Endodermal cell (in vitro differentiated cells): ENCODE measurements at regions not wholly inside any gene's neighbourhood (a gene's known extent, or its start where the extent isn't known, plus 50 kb on each side); places are given as distances from the start of the nearest gene placed in this dataset.

Experiments
- DNase-seq: peaks from one replicate; pipeline ENCODE4 v3.0.0-alpha.2; 2017
- H3K27ac ChIP-seq: 2 replicates; pipeline ENCODE4 v1.5.1; 2013; ENCODE audit warnings: mild to moderate bottlenecking, low read depth, low read length, moderate library complexity
- H3K27me3 ChIP-seq: 2 replicates; pipeline ENCODE4 v1.6.1; 2013; ENCODE audit warnings: mild to moderate bottlenecking, low read length, moderate library complexity; ENCODE audit not compliant: insufficient read depth, control insufficient read depth, poor library complexity, severe bottlenecking
- H3K36me3 ChIP-seq: 2 replicates; pipeline ENCODE4 v1.7.0; 2013; ENCODE audit warnings: mild to moderate bottlenecking, low read length, moderate library complexity; ENCODE audit not compliant: control insufficient read depth, insufficient read depth
- H3K4me1 ChIP-seq: one replicate; pipeline ENCODE4 v1.7.0; 2013; ENCODE audit warnings: low read length; ENCODE audit not compliant: control insufficient read depth, insufficient read depth
- H3K4me3 ChIP-seq: 2 replicates; pipeline ENCODE4 v1.5.1; 2013; ENCODE audit warnings: mild to moderate bottlenecking, low read length, moderate library complexity
- H3K9ac ChIP-seq: 2 replicates; pipeline ENCODE4 v1.6.1; 2013; ENCODE audit warnings: mild to moderate bottlenecking, low read length, moderate library complexity; ENCODE audit not compliant: poor library complexity, severe bottlenecking; ENCODE audit errors: extremely low read depth
- H3K9me3 ChIP-seq: 2 replicates; pipeline ENCODE4 v1.6.1; 2013; ENCODE audit warnings: mild to moderate bottlenecking, low read length, moderate library complexity; ENCODE audit not compliant: control insufficient read depth
- H3K27ac Mint-ChIP-seq: 2 replicates; pipeline ENCODE4 v1.8.0; 2020; ENCODE audit warnings: mixed read lengths
- H3K27me3 Mint-ChIP-seq: 2 replicates; pipeline ENCODE4 v1.8.0; 2021; ENCODE audit warnings: mild to moderate bottlenecking, mixed read lengths; ENCODE audit not compliant: insufficient read depth
- H3K36me3 Mint-ChIP-seq: 2 replicates; pipeline ENCODE4 v1.8.0; 2020; ENCODE audit warnings: low read depth, mixed read lengths
- H3K4me1 Mint-ChIP-seq: 2 replicates; pipeline ENCODE4 v1.8.0; 2020; ENCODE audit warnings: mixed read lengths
- H3K4me3 Mint-ChIP-seq: 2 replicates; pipeline ENCODE4 v1.8.0; 2020; ENCODE audit warnings: mild to moderate bottlenecking, moderate library complexity, mixed read lengths
- H3K9me3 Mint-ChIP-seq: 2 replicates; pipeline ENCODE4 v1.8.0; 2020; ENCODE audit warnings: mild to moderate bottlenecking, mixed read lengths
- WGBS, 2 experiments: methylation state at CpG; one replicate each; pipeline versions ENCODE4 v1.1.5 to v1.1.7; 2013; ENCODE audit warnings: missing lambda C conversion rate in 2 of 2, mixed read lengths in 1 of 2; ENCODE audit not compliant: insufficient coverage in 1 of 2, insufficient read length in 1 of 2; 5-methylcytosine and 5-hydroxymethylcytosine counted together
- TF ChIP-seq, protein P1 (sequence below): fragments of 200-600 bp; sonication (generic); conservative IDR thresholded peaks from 2 replicates; pipeline ENCODE4 v1.5.0; 2021; ENCODE audit warnings: antibody characterized with exemption, mild to moderate bottlenecking

DNA sequence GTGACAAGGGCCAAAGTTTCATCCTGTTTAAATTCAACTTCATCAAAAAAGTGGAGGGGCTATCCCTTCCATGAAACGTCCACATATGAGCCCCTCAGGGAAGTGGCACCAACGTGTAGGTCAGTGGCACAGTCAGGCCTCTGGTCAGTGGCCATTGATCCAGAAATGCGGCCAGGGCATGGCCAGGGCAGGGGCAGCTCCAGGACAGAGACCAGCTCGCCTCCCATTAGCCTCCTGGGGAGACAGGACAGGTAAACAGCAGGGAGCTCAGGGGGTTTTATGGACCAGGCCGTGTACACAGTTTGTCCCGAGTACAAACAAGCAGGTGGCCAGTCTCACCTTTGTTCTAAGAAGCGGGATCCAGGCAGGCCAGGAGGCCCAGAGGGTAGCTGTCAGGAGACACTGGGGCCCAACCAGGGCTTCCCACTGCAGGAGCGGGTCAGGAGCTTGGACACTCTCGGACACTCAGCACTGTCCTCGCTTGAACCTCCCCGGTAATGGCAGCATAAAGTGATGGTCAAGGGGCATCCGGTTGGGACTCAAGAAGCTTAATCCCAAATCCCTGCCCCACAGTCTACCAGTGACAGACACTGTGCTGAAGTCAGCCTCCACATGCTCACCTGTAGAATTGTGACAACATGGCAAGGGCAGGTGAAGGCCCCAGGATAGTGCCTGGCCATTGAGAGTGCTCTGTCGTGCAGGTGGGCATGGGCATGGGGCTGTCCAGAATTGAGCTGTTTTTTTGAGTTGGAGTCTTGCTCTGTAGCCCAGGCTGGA, 144.1 kb upstream of the ERRFI1 start:
- H3K4me3 ChIP-seq: no peak overlapping the region
- WGBS, 2 experiments: 79 to 88% methylated on average over 8 to 13 of the region's 13 CpGs

DNA sequence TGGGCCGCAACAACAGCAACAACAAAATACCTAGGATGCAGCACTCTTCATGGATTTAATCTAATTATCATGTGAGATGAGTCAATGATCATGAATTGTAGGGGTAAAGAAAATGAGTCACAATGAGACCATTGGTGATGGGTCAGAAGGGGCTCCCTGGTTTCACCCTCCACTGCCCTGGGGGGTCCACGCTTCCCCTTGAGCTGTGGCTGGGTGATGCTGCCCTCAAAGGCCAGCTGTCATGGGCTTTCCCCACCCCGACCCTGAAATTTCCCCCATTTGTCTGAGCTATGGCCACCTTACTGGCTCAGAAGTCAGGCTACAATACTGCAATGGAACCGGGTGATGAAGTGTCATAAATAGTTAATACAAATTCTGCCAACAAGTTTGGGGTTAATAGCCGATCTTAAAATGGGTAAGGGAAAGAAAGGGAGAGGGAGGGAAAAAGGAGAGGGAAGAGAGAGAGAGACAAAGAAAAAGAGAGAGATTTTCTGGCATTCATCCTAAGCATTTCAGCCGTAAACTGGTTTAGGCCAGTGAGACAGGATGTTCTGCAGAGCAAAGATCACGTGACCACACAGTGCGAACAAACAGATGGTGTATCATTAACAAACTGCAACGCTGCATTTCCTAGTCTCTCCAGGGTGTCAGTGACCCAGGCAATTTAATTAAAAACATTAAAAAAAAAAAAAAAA, 143.4 kb upstream of the ERRFI1 start:
- Histone ChIP-seq H3K36me3 (no peaks in the 10 kb centered on the region), H3K27ac (peak overlapping the region; percentile 36), H3K4me3 (no peak overlapping the region), H3K9ac (peak overlapping the region; percentile 13), H3K4me1 (peaks cover 13% of the 10 kb centered on the region), H3K9me3 (no peaks in the 10 kb centered on the region), H3K27me3 (no peaks in the 10 kb centered on the region)
- WGBS, 2 experiments: 82% methylated on average over 8 to 9 of the region's 9 CpGs
- peaks cover 30% of the 10 kb centered on the region for H3K4me1 Mint-ChIP-seq
- TF ChIP-seq, protein P1, sequence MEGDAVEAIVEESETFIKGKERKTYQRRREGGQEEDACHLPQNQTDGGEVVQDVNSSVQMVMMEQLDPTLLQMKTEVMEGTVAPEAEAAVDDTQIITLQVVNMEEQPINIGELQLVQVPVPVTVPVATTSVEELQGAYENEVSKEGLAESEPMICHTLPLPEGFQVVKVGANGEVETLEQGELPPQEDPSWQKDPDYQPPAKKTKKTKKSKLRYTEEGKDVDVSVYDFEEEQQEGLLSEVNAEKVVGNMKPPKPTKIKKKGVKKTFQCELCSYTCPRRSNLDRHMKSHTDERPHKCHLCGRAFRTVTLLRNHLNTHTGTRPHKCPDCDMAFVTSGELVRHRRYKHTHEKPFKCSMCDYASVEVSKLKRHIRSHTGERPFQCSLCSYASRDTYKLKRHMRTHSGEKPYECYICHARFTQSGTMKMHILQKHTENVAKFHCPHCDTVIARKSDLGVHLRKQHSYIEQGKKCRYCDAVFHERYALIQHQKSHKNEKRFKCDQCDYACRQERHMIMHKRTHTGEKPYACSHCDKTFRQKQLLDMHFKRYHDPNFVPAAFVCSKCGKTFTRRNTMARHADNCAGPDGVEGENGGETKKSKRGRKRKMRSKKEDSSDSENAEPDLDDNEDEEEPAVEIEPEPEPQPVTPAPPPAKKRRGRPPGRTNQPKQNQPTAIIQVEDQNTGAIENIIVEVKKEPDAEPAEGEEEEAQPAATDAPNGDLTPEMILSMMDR: no peak
- H3K9me3 Mint-ChIP-seq: peaks cover 4% of the 10 kb centered on the region
- no peaks in the 10 kb centered on the region for H3K36me3 Mint-ChIP-seq
- peak overlapping the region; percentile 92 for H3K27ac Mint-ChIP-seq
- DNase-seq: no peak
- no peaks in the 10 kb centered on the region for H3K27me3 Mint-ChIP-seq
- H3K4me3 Mint-ChIP-seq: peak overlapping the region; percentile 4

More for the DNA sequence above, 144.1 kb upstream of the ERRFI1 start:
- Histone ChIP-seq H3K27me3 (no peaks in the 10 kb centered on the region), H3K4me1 (peaks cover 13% of the 10 kb centered on the region), H3K27ac (no peak overlapping the region), H3K9ac (no peak overlapping the region), H3K9me3 (no peaks in the 10 kb centered on the region), H3K36me3 (no peaks in the 10 kb centered on the region)
- TF ChIP-seq, protein P1: no peak
- Mint-ChIP-seq H3K9me3 (peaks cover 3% of the 10 kb centered on the region), H3K4me1 (peaks cover 30% of the 10 kb centered on the region), H3K27me3 (no peaks in the 10 kb centered on the region), H3K27ac (peak overlapping the region; percentile 92), H3K36me3 (no peaks in the 10 kb centered on the region), H3K4me3 (no peak overlapping the region)
- peak; percentile 56 for DNase-seq

DNA sequence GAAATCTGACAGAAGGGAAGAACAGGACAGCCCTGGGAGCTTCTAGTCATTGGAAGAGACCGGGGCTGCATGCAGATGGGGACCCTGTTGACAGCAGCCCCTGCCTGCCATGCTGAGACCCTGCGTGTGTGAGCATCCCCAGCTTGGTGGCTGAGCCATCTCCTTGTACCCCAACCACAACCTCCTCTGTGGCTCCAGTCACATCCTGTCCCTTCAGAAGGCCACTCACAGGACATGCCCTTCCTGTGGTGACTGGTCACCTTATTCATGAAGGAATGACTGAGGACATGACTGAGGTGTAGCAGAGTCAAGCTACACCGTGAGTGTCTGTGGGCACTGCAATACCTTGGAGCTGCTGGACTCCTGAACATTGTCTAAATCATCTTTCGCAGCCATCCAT, 141.8 kb upstream of the ERRFI1 start:
- Histone ChIP-seq H3K36me3 (no peaks in the 10 kb centered on the region), H3K4me3 (no peak overlapping the region), H3K27me3 (no peaks in the 10 kb centered on the region), H3K4me1 (peaks cover 13% of the 10 kb centered on the region), H3K9me3 (no peaks in the 10 kb centered on the region), H3K9ac (no peak overlapping the region), H3K27ac (no peak overlapping the region)
- WGBS, 2 experiments: 95 to 100% methylated on average over 2 to 4 of the region's 4 CpGs
- H3K27me3 Mint-ChIP-seq: no peaks in the 10 kb centered on the region
- peaks cover 4% of the 10 kb centered on the region for H3K9me3 Mint-ChIP-seq
- no peak overlapping the region for H3K4me3 Mint-ChIP-seq
- TF ChIP-seq, protein P1: no peak
- DNase-seq: peak; percentile 58
- peak overlapping the region; percentile 79 for H3K27ac Mint-ChIP-seq
- H3K4me1 Mint-ChIP-seq: peaks cover 30% of the 10 kb centered on the region
- H3K36me3 Mint-ChIP-seq: no peaks in the 10 kb centered on the region
